Suprapubic skin (tissue), 4 donors: ENCODE measurements at regions not wholly inside any gene's neighbourhood (a gene's known extent, or its start where the extent isn't known, plus 50 kb on each side); places are given as distances from the start of the nearest gene placed in this dataset.

Experiments
- DNase-seq, 2 donors: peaks; one replicate each; pipeline ENCODE4 v3.0.0-alpha.2; 2019; ENCODE audit warnings: low spot score in 2 of 2
- H3K27ac ChIP-seq: fragments of 200-600 bp; sonication (generic); one replicate; pipeline ENCODE4 v1.5.1; 2019
- H3K27me3 ChIP-seq: fragments of 200-600 bp; sonication (generic); one replicate; pipeline ENCODE4 v1.5.1; 2019
- H3K36me3 ChIP-seq: fragments of 200-600 bp; sonication (generic); one replicate; pipeline ENCODE4 v1.5.1; 2019
- H3K4me1 ChIP-seq: fragments of 200-600 bp; sonication (generic); one replicate; pipeline ENCODE4 v1.5.1; 2019
- H3K4me3 ChIP-seq: fragments of 200-600 bp; sonication (generic); one replicate; pipeline ENCODE4 v1.5.1; 2019; ENCODE audit warnings: mild to moderate bottlenecking
- H3K9me3 ChIP-seq: fragments of 200-600 bp; sonication (generic); one replicate; pipeline ENCODE4 v1.5.1; 2019
- CTCF ChIP-seq, 2 donors: fragments of 200-600 bp in 1 of 2; fragments of 450-650 bp in 1 of 2; sonication (generic) in 1 of 2; IDR thresholded peaks; one replicate each; pipeline ENCODE4 v1.5.1; 2016 to 2019; ENCODE audit warnings: antibody characterized with exemption in 2 of 2, mild to moderate bottlenecking in 1 of 2, moderate library complexity in 1 of 2
- EP300 ChIP-seq: sonication (generic); formaldehyde crosslinking; IDR thresholded peaks from one replicate; pipeline ENCODE4 v1.6.1; 2017; ENCODE audit warnings: antibody characterized with exemption
- POLR2A ChIP-seq, 2 donors: fragments of 450-650 bp; IDR thresholded peaks; one replicate each; pipeline ENCODE4 v1.6.1; 2017; ENCODE audit warnings: antibody characterized with exemption in 2 of 2, mild to moderate bottlenecking in 2 of 2, moderate library complexity in 2 of 2
- POLR2AphosphoS5 ChIP-seq, 3 donors: sonication (generic); formaldehyde crosslinking; IDR thresholded peaks; one replicate each; pipeline ENCODE4 v1.6.1; 2017; ENCODE audit warnings: antibody characterized with exemption in 3 of 3
- WGBS: methylation state at CpG from one replicate; pipeline ENCODE4 v1.1.5; 2018; 5-methylcytosine and 5-hydroxymethylcytosine counted together

GRCh38 chr4:16450724-16451123 is 224.5 kb upstream of the TAPT1 start:
- 56% methylated on average over 1 of the region's 1 CpG for WGBS
- no peak overlapping the region for H3K4me3 ChIP-seq
- no peak for TF ChIP-seq POLR2A (IDR thresholded peaks at IDR 0.05)
- TF ChIP-seq CTCF (IDR thresholded peaks at IDR 0.05), result no peak
- TF ChIP-seq POLR2AphosphoS5 (IDR thresholded peaks at IDR 0.05), result no peak
- no peak for TF ChIP-seq EP300
- no peaks in the 10 kb centered on the region for H3K36me3 ChIP-seq
- H3K4me1 ChIP-seq, result no peaks in the 10 kb centered on the region
- no peak overlapping the region for H3K27ac ChIP-seq
- DNase-seq, result no peak
- H3K9me3 ChIP-seq, result no peaks in the 10 kb centered on the region
- H3K27me3 ChIP-seq, result no peaks in the 10 kb centered on the region

- no peak for TF ChIP-seq EP300
- TF ChIP-seq POLR2AphosphoS5 (IDR thresholded peaks at IDR 0.05), result no peak
- TF ChIP-seq POLR2A (IDR thresholded peaks at IDR 0.05), result no peak
- no peak for TF ChIP-seq CTCF (IDR thresholded peaks at IDR 0.05)
- no peak for DNase-seq
These were observed 223.8 kb upstream of the TAPT1 start for GRCh38 chr4:16450031-16450430.

GRCh38 chr4:16449406-16449805 is 223.1 kb upstream of the TAPT1 start:
- TF ChIP-seq CTCF (IDR thresholded peaks at IDR 0.05), result no peak
- no peak for TF ChIP-seq POLR2A (IDR thresholded peaks at IDR 0.05)
- TF ChIP-seq EP300, result no peak
- no peak for TF ChIP-seq POLR2AphosphoS5 (IDR thresholded peaks at IDR 0.05)
- 35% methylated on average over 2 of the region's 2 CpGs for WGBS
- no peaks in the 10 kb centered on the region for H3K36me3 ChIP-seq

More at GRCh38 chr4:16450031-16450430, 223.8 kb upstream of the TAPT1 start:
- no peaks in the 10 kb centered on the region for H3K4me1 ChIP-seq
- H3K27ac ChIP-seq, result no peak overlapping the region
- H3K36me3 ChIP-seq, result no peaks in the 10 kb centered on the region
- 38% methylated on average over 3 of the region's 3 CpGs for WGBS
- H3K9me3 ChIP-seq, result no peaks in the 10 kb centered on the region
- H3K27me3 ChIP-seq, result no peaks in the 10 kb centered on the region
- H3K4me3 ChIP-seq, result no peak overlapping the region

GRCh38 chr4:16448241-16448840 is 222.1 kb upstream of the TAPT1 start:
- no peak for TF ChIP-seq EP300
- TF ChIP-seq CTCF (IDR thresholded peaks at IDR 0.05), result no peak
- TF ChIP-seq POLR2AphosphoS5 (IDR thresholded peaks at IDR 0.05), result no peak
- no peak for TF ChIP-seq POLR2A (IDR thresholded peaks at IDR 0.05)
- DNase-seq, result no peak
- 93% methylated on average over 9 of the region's 9 CpGs for WGBS

More at GRCh38 chr4:16449406-16449805, 223.1 kb upstream of the TAPT1 start:
- DNase-seq, result no peak
- H3K4me3 ChIP-seq, result no peak overlapping the region
- H3K4me1 ChIP-seq, result no peaks in the 10 kb centered on the region
- no peak overlapping the region for H3K27ac ChIP-seq
- H3K27me3 ChIP-seq, result no peaks in the 10 kb centered on the region
- H3K9me3 ChIP-seq, result no peaks in the 10 kb centered on the region

GRCh38 chr4:16443504-16444088 is 217.3 kb upstream of the TAPT1 start:
- no peak for DNase-seq
- no peaks in the 10 kb centered on the region for H3K9me3 ChIP-seq
- no peak overlapping the region for H3K4me3 ChIP-seq
- H3K36me3 ChIP-seq, result no peaks in the 10 kb centered on the region
- TF ChIP-seq EP300 (no peak), CTCF (IDR thresholded peaks at IDR 0.05) (peak in 1 of 2 donors; percentile 48), POLR2A (IDR thresholded peaks at IDR 0.05) (no peak)
- 69% methylated on average over 2 of the region's 2 CpGs for WGBS
- no peaks in the 10 kb centered on the region for H3K4me1 ChIP-seq
- no peak overlapping the region for H3K27ac ChIP-seq
- no peaks in the 10 kb centered on the region for H3K27me3 ChIP-seq

More at GRCh38 chr4:16448241-16448840, 222.1 kb upstream of the TAPT1 start:
- no peaks in the 10 kb centered on the region for H3K4me1 ChIP-seq
- no peaks in the 10 kb centered on the region for H3K36me3 ChIP-seq
- H3K27ac ChIP-seq, result no peak overlapping the region
- no peak overlapping the region for H3K4me3 ChIP-seq
- H3K27me3 ChIP-seq, result no peaks in the 10 kb centered on the region
- H3K9me3 ChIP-seq, result no peaks in the 10 kb centered on the region
